Bronchial epithelial cell (primary cell): ENCODE measurements at regions not wholly inside any gene's neighbourhood (a gene's known extent, or its start where the extent isn't known, plus 50 kb on each side); places are given as distances from the start of the nearest gene placed in this dataset.

Source experiments
- DNase-seq: peaks from one replicate; pipeline ENCODE4 v3.0.0-alpha.2; 2010; ENCODE audit warnings: low read depth
- FAIRE-seq: peaks from 2 replicates; lab custom pipeline; 2011; peaks lifted over from hg19 to GRCh38; lab: Jason Lieb, UNC
- H3K27me3 ChIP-seq: 2 replicates; pipeline ENCODE4 v1.5.1; 2011; ENCODE audit warnings: low read length; ENCODE audit not compliant: control insufficient read depth, insufficient read depth
- H3K36me3 ChIP-seq: 2 replicates; pipeline ENCODE4 v1.5.1; 2011; ENCODE audit warnings: low read length; ENCODE audit not compliant: control insufficient read depth, insufficient read depth
- H3K4me3 ChIP-seq: 2 replicates; pipeline ENCODE4 v1.5.1; 2011; ENCODE audit warnings: mild to moderate bottlenecking, low read depth, low read length, control low read depth
- CTCF ChIP-seq: IDR thresholded peaks from 2 replicates; pipeline ENCODE4 v1.5.1; 2011; ENCODE audit warnings: mild to moderate bottlenecking, moderate library complexity, low read length, control low read depth, inconsistent platforms; ENCODE audit not compliant: insufficient read depth, severe bottlenecking

GRCh38 chr1:30184393-30185141 is 538.8 kb downstream of the MATN1 start:
- FAIRE-seq (no peak), DNase-seq (no peak)
- no peaks in the 10 kb centered on the region for H3K27me3 ChIP-seq
- no peak overlapping the region for H3K4me3 ChIP-seq
- no peak for TF ChIP-seq CTCF
- no peaks in the 10 kb centered on the region for H3K36me3 ChIP-seq

- DNase-seq, result no peak
- no peaks in the 10 kb centered on the region for H3K27me3 ChIP-seq
- no peak for FAIRE-seq
- H3K36me3 ChIP-seq, result no peaks in the 10 kb centered on the region
- no peak overlapping the region for H3K4me3 ChIP-seq
- no peak for TF ChIP-seq CTCF
Observed at GRCh38 chr1:30183895-30184294, 539.5 kb downstream of the MATN1 start.

GRCh38 chr1:30183006-30183405 is 540.4 kb downstream of the MATN1 start:
- no peaks in the 10 kb centered on the region for H3K27me3 ChIP-seq
- no peak overlapping the region for H3K4me3 ChIP-seq
- no peak for TF ChIP-seq CTCF
- no peak for DNase-seq
- no peaks in the 10 kb centered on the region for H3K36me3 ChIP-seq
- no peak for FAIRE-seq

- TF ChIP-seq CTCF, result no peak
- DNase-seq (no peak), FAIRE-seq (no peak)
- no peaks in the 10 kb centered on the region for H3K36me3 ChIP-seq
- H3K27me3 ChIP-seq, result no peaks in the 10 kb centered on the region
- H3K4me3 ChIP-seq, result no peak overlapping the region
Observed at GRCh38 chr1:30179942-30180543, 543.3 kb downstream of the MATN1 start.

GRCh38 chr1:30176477-30176876 is 546.9 kb downstream of the MATN1 start:
- H3K36me3 ChIP-seq, result no peaks in the 10 kb centered on the region
- FAIRE-seq, result no peak

More at GRCh38 chr1:30176477-30176876, 546.9 kb downstream of the MATN1 start:
- DNase-seq, result peak; percentile 4
- no peak overlapping the region for H3K4me3 ChIP-seq
- H3K27me3 ChIP-seq, result no peaks in the 10 kb centered on the region
- no peak for TF ChIP-seq CTCF
